ENCODE measurements at regions not wholly inside any gene's neighbourhood (a gene's known extent, or its start where the extent isn't known, plus 50 kb on each side); places are given as distances from the start of the nearest gene placed in this dataset.

DNA sequence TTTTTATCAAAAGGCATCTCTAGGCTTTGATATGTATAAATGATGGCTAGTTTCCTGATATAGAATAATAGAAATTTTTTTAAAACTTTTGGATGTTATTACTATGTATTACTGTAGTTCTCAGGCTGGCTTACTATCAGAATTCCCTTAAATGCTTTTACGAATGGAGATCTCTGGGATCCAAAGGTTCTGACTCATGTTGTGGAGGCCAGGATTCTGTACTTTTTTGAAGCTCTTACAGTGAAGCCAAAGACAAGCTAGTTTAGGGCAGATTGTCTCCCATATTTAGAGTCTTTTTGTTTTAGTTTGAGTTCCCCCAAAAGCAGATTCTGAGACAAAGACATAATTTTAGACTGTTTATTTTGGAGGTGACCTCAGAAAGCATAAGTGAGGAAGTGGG, 265.9 kb upstream of the SESN3 start:
- Histone ChIP-seq H3K4me2 (ENCODE audit: low read length) (no peak overlapping the region), H3K36me3 (ENCODE audit: control insufficient read depth in 1 of 2, insufficient read depth in 2 of 2, low read length in 2 of 2) (no peaks in the 10 kb centered on the region), H3K79me2 (ENCODE audit: insufficient read depth, low read length) (no peaks in the 10 kb centered on the region), H2AFZ (ENCODE audit: low read depth, low read length, poor library complexity, severe bottlenecking) (no peak overlapping the region), H3K4me1 (ENCODE audit: control insufficient read depth in 1 of 2, insufficient read depth in 2 of 2, low read length in 2 of 2) (no peaks in the 10 kb centered on the region), H4K20me1 (ENCODE audit: insufficient read depth) (no peaks in the 10 kb centered on the region), H3K4me3 (replicated peaks in 1 of 2; ENCODE audit: low read depth in 1 of 2, low read length in 2 of 2) (no peak overlapping the region), H3K9ac (ENCODE audit: low read length) (no peak overlapping the region), H3K9me3 (ENCODE audit: control insufficient read depth in 1 of 2, insufficient read depth in 1 of 2, low read depth in 1 of 2, low read length in 2 of 2) (no peaks in the 10 kb centered on the region), H3K27me3 (ENCODE audit: insufficient read depth, low read length) (peaks cover 7% of the 10 kb centered on the region; the same call in 1 of the 2 replicates), H3K9me2 (ENCODE audit: insufficient read depth) (no peaks in the 10 kb centered on the region), H3K27ac (ENCODE audit: low read depth, low read length) (no peak overlapping the region)
- RAD21 ChIA-PET (ENCODE audit: low non-redundant PET in 1 of 2, low total read pairs in 2 of 2, uncharacterized antibody in 2 of 2, unreplicated experiment in 2 of 2): no interaction called here
- no TSS peak for BruUV-seq (replicated peaks)
- ATAC-seq: no peak
- intact Hi-C loops (cut with micrococcal nuclease): no loop called here
- CTCF ChIA-PET: no interaction called here
- POLR2A ChIA-PET: no interaction called here
- no peak for DNase-seq (ENCODE audit: low read depth, low spot score)
- TF ChIP-seq EZH2phosphoT487 (IDR thresholded peaks at IDR 0.05; ENCODE audit: borderline replicate concordance): no peak
- TF ChIP-seq JUND (IDR thresholded peaks at IDR 0.05): no peak
- TF ChIP-seq SRF (IDR thresholded peaks at IDR 0.05; ENCODE audit: low read depth): no peak
- TF ChIP-seq ZFX (IDR thresholded peaks at IDR 0.05): no peak
- TF ChIP-seq CBX3 (IDR thresholded peaks at IDR 0.05; ENCODE audit: low read depth): no peak
- TF ChIP-seq CTCF (IDR thresholded peaks at IDR 0.05 in 2 of 3, conservative IDR thresholded peaks at IDR 0.05 in 1 of 3; ENCODE audit: borderline replicate concordance in 1 of 3, insufficient read depth in 1 of 3, low read depth in 2 of 3, low read length in 2 of 3): no peak
- no peak for TF ChIP-seq CEBPB (IDR thresholded peaks at IDR 0.05; ENCODE audit: low read depth)
- TF ChIP-seq EGR1 (IDR thresholded peaks at IDR 0.05; ENCODE audit: low read depth): no peak
- no peak for TF ChIP-seq RAD21 (IDR thresholded peaks at IDR 0.05; ENCODE audit: low read depth)
- no peak for TF ChIP-seq ATF3 (IDR thresholded peaks at IDR 0.05)
- TF ChIP-seq YY1 (IDR thresholded peaks at IDR 0.05; ENCODE audit: extremely low read depth, insufficient replicate concordance, low read depth, low read length): no peak
- no peak for TF ChIP-seq POLR2A (IDR thresholded peaks at IDR 0.05; ENCODE audit: borderline replicate concordance, extremely low read depth, insufficient read depth, insufficient read length)
- no peak for TF ChIP-seq ZNF274 (IDR thresholded peaks at IDR 0.05; ENCODE audit: low read depth, low read length)
- TF ChIP-seq, protein P1, sequence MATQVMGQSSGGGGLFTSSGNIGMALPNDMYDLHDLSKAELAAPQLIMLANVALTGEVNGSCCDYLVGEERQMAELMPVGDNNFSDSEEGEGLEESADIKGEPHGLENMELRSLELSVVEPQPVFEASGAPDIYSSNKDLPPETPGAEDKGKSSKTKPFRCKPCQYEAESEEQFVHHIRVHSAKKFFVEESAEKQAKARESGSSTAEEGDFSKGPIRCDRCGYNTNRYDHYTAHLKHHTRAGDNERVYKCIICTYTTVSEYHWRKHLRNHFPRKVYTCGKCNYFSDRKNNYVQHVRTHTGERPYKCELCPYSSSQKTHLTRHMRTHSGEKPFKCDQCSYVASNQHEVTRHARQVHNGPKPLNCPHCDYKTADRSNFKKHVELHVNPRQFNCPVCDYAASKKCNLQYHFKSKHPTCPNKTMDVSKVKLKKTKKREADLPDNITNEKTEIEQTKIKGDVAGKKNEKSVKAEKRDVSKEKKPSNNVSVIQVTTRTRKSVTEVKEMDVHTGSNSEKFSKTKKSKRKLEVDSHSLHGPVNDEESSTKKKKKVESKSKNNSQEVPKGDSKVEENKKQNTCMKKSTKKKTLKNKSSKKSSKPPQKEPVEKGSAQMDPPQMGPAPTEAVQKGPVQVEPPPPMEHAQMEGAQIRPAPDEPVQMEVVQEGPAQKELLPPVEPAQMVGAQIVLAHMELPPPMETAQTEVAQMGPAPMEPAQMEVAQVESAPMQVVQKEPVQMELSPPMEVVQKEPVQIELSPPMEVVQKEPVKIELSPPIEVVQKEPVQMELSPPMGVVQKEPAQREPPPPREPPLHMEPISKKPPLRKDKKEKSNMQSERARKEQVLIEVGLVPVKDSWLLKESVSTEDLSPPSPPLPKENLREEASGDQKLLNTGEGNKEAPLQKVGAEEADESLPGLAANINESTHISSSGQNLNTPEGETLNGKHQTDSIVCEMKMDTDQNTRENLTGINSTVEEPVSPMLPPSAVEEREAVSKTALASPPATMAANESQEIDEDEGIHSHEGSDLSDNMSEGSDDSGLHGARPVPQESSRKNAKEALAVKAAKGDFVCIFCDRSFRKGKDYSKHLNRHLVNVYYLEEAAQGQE (IDR thresholded peaks at IDR 0.05; ENCODE audit: low read depth): no peak
- TF ChIP-seq, protein P2, sequence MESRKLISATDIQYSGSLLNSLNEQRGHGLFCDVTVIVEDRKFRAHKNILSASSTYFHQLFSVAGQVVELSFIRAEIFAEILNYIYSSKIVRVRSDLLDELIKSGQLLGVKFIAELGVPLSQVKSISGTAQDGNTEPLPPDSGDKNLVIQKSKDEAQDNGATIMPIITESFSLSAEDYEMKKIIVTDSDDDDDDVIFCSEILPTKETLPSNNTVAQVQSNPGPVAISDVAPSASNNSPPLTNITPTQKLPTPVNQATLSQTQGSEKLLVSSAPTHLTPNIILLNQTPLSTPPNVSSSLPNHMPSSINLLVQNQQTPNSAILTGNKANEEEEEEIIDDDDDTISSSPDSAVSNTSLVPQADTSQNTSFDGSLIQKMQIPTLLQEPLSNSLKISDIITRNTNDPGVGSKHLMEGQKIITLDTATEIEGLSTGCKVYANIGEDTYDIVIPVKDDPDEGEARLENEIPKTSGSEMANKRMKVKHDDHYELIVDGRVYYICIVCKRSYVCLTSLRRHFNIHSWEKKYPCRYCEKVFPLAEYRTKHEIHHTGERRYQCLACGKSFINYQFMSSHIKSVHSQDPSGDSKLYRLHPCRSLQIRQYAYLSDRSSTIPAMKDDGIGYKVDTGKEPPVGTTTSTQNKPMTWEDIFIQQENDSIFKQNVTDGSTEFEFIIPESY (IDR thresholded peaks at IDR 0.05; ENCODE audit: extremely low read depth, insufficient replicate concordance, low read length): no peak
- no peak for TF ChIP-seq EZH2 (IDR thresholded peaks at IDR 0.05)
- TF ChIP-seq FOSL1 (IDR thresholded peaks at IDR 0.05; ENCODE audit: low read depth): no peak
- no peak for TF ChIP-seq SIN3A (IDR thresholded peaks at IDR 0.05; ENCODE audit: low read depth)

Measured in HCT116 (cell line).